ENCODE measurements at regions not wholly inside any gene's neighbourhood (a gene's known extent, or its start where the extent isn't known, plus 50 kb on each side); places are given as distances from the start of the nearest gene placed in this dataset.

DNA sequence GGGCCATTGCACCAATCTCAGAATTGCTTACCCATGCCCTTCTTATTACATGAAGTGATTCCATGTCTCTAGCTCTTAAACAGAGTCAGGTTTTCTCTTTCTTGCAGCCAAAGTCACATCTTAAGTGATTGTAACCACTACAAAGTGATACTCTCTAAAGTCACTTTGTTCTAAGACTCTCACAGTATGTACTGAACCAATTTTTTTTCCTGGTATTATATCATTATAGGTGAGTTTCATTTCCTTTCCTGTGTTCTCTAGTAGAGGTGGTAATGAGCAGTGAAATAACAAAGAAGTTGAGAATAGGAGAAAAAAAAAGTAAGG, 66.3 kb upstream of the DARS1 start:
- Histone ChIP-seq H3K27me3 (ENCODE audit: control insufficient read depth, insufficient read depth, low read length) (no peaks in the 10 kb centered on the region), H3K4me3 (ENCODE audit: low read depth, low read length) (no peak overlapping the region), H3K27ac (ENCODE audit: low read depth, low read length) (no peak overlapping the region), H3K9me3 (ENCODE audit: control insufficient read depth, insufficient read depth, low read length) (no peaks in the 10 kb centered on the region)
- no peak for TF ChIP-seq CTCF (IDR thresholded peaks at IDR 0.05; ENCODE audit: low read depth, low read length)
- no peak for DNase-seq (ENCODE audit: low read depth, low spot score)
- CTCF ChIA-PET: no interaction called here
- POLR2A ChIA-PET: no interaction called here

DNA sequence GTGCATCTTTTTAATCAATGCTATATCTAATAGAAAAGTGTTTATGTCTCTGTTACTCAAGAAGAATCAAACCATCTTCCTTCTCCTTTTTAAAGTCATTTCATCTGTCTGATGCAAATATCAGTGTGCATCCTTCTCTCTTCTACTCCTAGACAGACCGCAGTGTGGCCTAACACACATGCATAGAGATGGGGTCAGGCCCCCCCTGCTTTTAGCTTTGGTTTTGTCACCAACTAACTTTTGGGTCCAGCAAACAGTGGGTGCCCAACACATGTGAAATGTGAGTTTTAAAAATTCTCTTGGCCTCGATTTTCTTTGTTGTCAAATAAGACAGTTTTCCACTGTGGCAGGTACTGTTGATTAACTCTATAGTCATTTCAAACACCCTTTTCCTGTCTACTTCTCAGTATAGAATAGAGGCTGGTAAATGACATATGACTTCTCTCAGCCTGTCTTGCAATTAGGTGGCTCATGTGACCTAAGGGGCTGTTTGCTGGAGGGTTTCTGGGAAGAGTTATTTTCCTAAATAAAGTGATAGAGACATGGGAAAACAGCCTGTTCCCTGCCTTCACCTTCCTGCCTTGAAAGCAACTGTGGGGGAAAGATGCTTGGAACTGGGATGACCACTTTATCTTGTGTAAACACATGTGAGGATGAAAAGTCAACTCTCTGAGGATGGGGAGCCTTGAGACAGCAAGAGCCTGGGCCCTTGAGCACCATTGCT, 65.7 kb upstream of the DARS1 start:
- TF ChIP-seq CTCF (IDR thresholded peaks at IDR 0.05; ENCODE audit: low read depth, low read length): no peak
- CTCF ChIA-PET: no interaction called here

GRCh38 chr2:136049991-136050920, 64.8 kb upstream of the DARS1 start:
- TF ChIP-seq CTCF (IDR thresholded peaks at IDR 0.05; ENCODE audit: low read depth, low read length): no peak
- H3K27me3 ChIP-seq (ENCODE audit: control insufficient read depth, insufficient read depth, low read length): no peaks in the 10 kb centered on the region
- ChIA-PET POLR2A (no interaction called here), CTCF (no interaction called here)
- H3K27ac ChIP-seq (ENCODE audit: low read depth, low read length): no peak overlapping the region
- no peak for DNase-seq (ENCODE audit: low read depth, low spot score)
- H3K9me3 ChIP-seq (ENCODE audit: control insufficient read depth, insufficient read depth, low read length): no peaks in the 10 kb centered on the region
- H3K4me3 ChIP-seq (ENCODE audit: low read depth, low read length): no peak overlapping the region

More for the DNA sequence above, 65.7 kb upstream of the DARS1 start:
- no peaks in the 10 kb centered on the region for H3K27me3 ChIP-seq (ENCODE audit: control insufficient read depth, insufficient read depth, low read length)
- H3K27ac ChIP-seq (ENCODE audit: low read depth, low read length): no peak overlapping the region
- no peak overlapping the region for H3K4me3 ChIP-seq (ENCODE audit: low read depth, low read length)
- DNase-seq (ENCODE audit: low read depth, low spot score): no peak
- H3K9me3 ChIP-seq (ENCODE audit: control insufficient read depth, insufficient read depth, low read length): no peaks in the 10 kb centered on the region
- POLR2A ChIA-PET: no interaction called here

DNA sequence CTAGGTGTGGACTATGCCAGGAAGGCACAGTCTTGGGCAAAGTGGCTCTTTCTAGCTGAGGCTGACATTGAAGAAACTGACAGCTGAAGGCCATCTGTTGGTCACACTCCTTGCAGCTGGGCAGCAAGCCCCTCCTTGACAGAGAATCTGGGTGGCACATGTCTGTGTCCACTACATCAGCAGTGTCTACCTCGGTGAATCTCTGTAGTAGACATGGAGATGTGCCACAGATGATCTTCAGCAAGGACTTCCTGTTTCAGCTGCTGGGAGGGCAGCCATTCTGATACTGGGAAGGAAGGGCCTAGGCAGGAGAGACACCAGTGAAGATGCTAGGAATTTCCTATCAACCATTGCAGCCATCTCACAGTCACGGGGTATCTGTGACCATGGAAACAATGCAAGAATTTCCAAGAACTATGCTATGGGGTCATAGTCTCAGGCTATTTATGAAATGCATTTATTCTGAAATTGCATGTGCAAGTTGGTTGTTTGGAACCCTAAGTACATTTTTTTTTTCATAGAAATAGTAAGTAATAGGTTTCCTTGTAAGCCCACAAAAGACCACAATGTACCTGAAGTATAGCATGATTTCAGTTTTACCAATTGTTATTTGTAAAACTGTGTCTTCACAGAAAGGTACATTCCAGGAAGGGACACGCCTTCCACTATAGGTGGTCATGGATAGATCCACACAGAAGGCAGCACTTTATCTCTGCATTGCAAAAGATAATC, 63.8 kb upstream of the DARS1 start:
- Histone ChIP-seq H3K4me3 (ENCODE audit: low read depth, low read length) (no peak overlapping the region), H3K27me3 (ENCODE audit: control insufficient read depth, insufficient read depth, low read length) (no peaks in the 10 kb centered on the region), H3K27ac (ENCODE audit: low read depth, low read length) (no peak overlapping the region), H3K9me3 (ENCODE audit: control insufficient read depth, insufficient read depth, low read length) (no peaks in the 10 kb centered on the region)
- DNase-seq (ENCODE audit: low read depth, low spot score): no peak
- CTCF ChIA-PET: no interaction called here
- POLR2A ChIA-PET: no interaction called here
- TF ChIP-seq CTCF (IDR thresholded peaks at IDR 0.05; ENCODE audit: low read depth, low read length): no peak
